SK-N-SH treated with all-trans-retinoic acid at 6 μM for 48 hours (cell line): ENCODE measurements at regions not wholly inside any gene's neighbourhood (a gene's known extent, or its start where the extent isn't known, plus 50 kb on each side); places are given as distances from the start of the nearest gene placed in this dataset.

ENCODE experiments used
- ARNTL ChIP-seq: fragments of 450-650 bp; formaldehyde crosslinking; IDR thresholded peaks from 2 replicates; pipeline ENCODE4 v1.5.0; 2020; ENCODE audit warnings: low read depth, mild to moderate bottlenecking, moderate library complexity, borderline replicate concordance
- BACH2 ChIP-seq: fragments of 250-450 bp; sonication (Bioruptor Pico); IDR thresholded peaks from 2 replicates; pipeline ENCODE4 v1.9.0; 2021; ENCODE audit warnings: mild to moderate bottlenecking, borderline replicate concordance
- OSR1 ChIP-seq: fragments of 250-450 bp; sonication (Bioruptor Pico); IDR thresholded peaks from 2 replicates; pipeline ENCODE4 v1.8.0; 2022; ENCODE audit warnings: moderate library complexity, mild to moderate bottlenecking, inconsistent platforms
- RARB ChIP-seq: fragments of 250-450 bp; sonication (Bioruptor Pico); IDR thresholded peaks from 2 replicates; pipeline ENCODE4 v1.8.0; 2021; ENCODE audit warnings: mild to moderate bottlenecking, moderate library complexity
- TCF4 ChIP-seq: fragments of 250-450 bp; sonication (Bioruptor Pico); IDR thresholded peaks from 2 replicates; pipeline ENCODE4 v1.8.0; 2021; ENCODE audit warnings: mild to moderate bottlenecking, moderate library complexity, borderline replicate concordance
- TOX ChIP-seq: fragments of 250-450 bp; sonication (Bioruptor Pico); IDR thresholded peaks from 2 replicates; pipeline ENCODE4 v1.8.0; 2021; ENCODE audit warnings: mild to moderate bottlenecking, moderate library complexity, borderline replicate concordance
- ZFP30 ChIP-seq: fragments of 450-650 bp; formaldehyde crosslinking; IDR thresholded peaks from 2 replicates; pipeline ENCODE4 v1.5.0; 2022; ENCODE audit warnings: mild to moderate bottlenecking, moderate library complexity
- ZNF70 ChIP-seq: fragments of 450-650 bp; formaldehyde crosslinking; IDR thresholded peaks from 2 replicates; pipeline ENCODE4 v1.5.0; 2020; ENCODE audit warnings: mild to moderate bottlenecking, moderate library complexity
- TF ChIP-seq, protein P1 (sequence below): fragments of 250-450 bp; sonication (Bioruptor Pico); IDR thresholded peaks from 2 replicates; pipeline ENCODE4 v1.8.0; 2021; ENCODE audit warnings: low read depth, mild to moderate bottlenecking, moderate library complexity, borderline replicate concordance
- TF ChIP-seq, protein P2 (sequence below): fragments of 250-450 bp; sonication (Bioruptor Pico); IDR thresholded peaks from 2 replicates; pipeline ENCODE4 v1.8.0; 2020; ENCODE audit warnings: mild to moderate bottlenecking, moderate library complexity, borderline replicate concordance
- TF ChIP-seq, protein P3 (sequence below): fragments of 250-450 bp; sonication (Bioruptor Pico); IDR thresholded peaks from 2 replicates; pipeline ENCODE4 v1.5.0; 2020; ENCODE audit warnings: mild to moderate bottlenecking, moderate library complexity

DNA sequence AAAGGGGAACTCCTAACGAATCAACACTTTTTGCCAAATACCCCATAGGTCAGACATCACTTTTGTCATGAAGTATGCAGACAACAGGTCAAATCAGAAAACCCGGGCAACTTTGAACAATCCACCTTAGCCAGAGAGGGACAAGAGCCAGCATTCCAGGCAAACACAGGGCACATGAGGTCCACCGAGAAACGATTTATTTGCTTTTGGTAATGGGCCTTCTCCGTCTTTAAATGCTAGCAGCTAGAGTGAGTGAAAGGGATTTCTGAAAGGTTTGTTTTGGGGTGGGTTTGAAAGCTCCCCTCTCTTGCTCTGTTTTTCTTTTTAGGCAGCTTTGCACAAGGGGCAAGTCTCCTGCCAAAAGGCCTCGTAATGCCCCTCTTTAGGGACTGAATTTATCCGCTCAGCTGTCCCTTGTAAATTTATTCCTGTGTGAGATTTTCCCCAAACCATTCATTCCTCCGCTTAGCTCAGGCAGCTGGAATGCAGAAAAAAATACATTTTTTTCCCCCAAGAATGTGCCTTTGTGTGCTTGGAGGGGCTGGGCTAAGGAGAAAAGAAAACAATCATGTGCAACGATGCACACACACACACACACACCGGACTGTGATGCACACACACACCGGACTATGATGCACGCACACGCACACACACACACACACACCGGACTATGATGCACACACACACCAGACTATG lies 196.9 kb downstream of the SNX19 start:
- TF ChIP-seq TCF4 (CRISPR knock-in tag) (no peak), ZFP30 (no peak), RARB (no peak), TOX (no peak), ARNTL (CRISPR knock-in tag) (no peak), ZNF70 (no peak), OSR1 (CRISPR knock-in tag) (no peak), BACH2 (no peak)
- TF ChIP-seq, protein P1, sequence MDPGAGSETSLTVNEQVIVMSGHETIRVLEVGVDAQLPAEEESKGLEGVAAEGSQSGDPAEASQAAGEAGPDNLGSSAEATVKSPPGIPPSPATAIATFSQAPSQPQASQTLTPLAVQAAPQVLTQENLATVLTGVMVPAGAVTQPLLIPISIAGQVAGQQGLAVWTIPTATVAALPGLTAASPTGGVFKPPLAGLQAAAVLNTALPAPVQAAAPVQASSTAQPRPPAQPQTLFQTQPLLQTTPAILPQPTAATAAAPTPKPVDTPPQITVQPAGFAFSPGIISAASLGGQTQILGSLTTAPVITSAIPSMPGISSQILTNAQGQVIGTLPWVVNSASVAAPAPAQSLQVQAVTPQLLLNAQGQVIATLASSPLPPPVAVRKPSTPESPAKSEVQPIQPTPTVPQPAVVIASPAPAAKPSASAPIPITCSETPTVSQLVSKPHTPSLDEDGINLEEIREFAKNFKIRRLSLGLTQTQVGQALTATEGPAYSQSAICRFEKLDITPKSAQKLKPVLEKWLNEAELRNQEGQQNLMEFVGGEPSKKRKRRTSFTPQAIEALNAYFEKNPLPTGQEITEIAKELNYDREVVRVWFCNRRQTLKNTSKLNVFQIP (CRISPR knock-in tag) = no peak
- TF ChIP-seq, protein P2, sequence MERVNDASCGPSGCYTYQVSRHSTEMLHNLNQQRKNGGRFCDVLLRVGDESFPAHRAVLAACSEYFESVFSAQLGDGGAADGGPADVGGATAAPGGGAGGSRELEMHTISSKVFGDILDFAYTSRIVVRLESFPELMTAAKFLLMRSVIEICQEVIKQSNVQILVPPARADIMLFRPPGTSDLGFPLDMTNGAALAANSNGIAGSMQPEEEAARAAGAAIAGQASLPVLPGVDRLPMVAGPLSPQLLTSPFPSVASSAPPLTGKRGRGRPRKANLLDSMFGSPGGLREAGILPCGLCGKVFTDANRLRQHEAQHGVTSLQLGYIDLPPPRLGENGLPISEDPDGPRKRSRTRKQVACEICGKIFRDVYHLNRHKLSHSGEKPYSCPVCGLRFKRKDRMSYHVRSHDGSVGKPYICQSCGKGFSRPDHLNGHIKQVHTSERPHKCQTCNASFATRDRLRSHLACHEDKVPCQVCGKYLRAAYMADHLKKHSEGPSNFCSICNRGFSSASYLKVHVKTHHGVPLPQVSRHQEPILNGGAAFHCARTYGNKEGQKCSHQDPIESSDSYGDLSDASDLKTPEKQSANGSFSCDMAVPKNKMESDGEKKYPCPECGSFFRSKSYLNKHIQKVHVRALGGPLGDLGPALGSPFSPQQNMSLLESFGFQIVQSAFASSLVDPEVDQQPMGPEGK (CRISPR knock-in tag) = no peak
- TF ChIP-seq, protein P3, sequence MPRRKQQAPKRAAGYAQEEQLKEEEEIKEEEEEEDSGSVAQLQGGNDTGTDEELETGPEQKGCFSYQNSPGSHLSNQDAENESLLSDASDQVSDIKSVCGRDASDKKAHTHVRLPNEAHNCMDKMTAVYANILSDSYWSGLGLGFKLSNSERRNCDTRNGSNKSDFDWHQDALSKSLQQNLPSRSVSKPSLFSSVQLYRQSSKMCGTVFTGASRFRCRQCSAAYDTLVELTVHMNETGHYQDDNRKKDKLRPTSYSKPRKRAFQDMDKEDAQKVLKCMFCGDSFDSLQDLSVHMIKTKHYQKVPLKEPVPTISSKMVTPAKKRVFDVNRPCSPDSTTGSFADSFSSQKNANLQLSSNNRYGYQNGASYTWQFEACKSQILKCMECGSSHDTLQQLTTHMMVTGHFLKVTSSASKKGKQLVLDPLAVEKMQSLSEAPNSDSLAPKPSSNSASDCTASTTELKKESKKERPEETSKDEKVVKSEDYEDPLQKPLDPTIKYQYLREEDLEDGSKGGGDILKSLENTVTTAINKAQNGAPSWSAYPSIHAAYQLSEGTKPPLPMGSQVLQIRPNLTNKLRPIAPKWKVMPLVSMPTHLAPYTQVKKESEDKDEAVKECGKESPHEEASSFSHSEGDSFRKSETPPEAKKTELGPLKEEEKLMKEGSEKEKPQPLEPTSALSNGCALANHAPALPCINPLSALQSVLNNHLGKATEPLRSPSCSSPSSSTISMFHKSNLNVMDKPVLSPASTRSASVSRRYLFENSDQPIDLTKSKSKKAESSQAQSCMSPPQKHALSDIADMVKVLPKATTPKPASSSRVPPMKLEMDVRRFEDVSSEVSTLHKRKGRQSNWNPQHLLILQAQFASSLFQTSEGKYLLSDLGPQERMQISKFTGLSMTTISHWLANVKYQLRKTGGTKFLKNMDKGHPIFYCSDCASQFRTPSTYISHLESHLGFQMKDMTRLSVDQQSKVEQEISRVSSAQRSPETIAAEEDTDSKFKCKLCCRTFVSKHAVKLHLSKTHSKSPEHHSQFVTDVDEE (CRISPR knock-in tag) = no peak
